Lung microvascular endothelial cell (primary cell): ENCODE measurements at regions not wholly inside any gene's neighbourhood (a gene's known extent, or its start where the extent isn't known, plus 50 kb on each side); places are given as distances from the start of the nearest gene placed in this dataset.
"Not testable (repeated sequence)": the region's sequence is repeated elsewhere in the genome, so short reads cannot be mapped to it uniquely, and the experiment has no call there.

Experiments used
- DNase-seq, 2 donors: peaks; one replicate each; pipeline versions ENCODE4 v3.0.0 to v3.0.0-alpha.2; 2010; ENCODE audit warnings: low read depth in 2 of 2

GRCh38 chr22:27609451-27609888 lies 192.1 kb downstream of the MN1 start:
- no peak for DNase-seq

GRCh38 chr22:27610164-27610563 lies 191.4 kb downstream of the MN1 start:
- DNase-seq, result not testable (repeated sequence)

GRCh38 chr22:27610863-27611786 lies 190.4 kb downstream of the MN1 start:
- DNase-seq, result no peak

GRCh38 chr22:27612115-27612514 lies 189.4 kb downstream of the MN1 start:
- no peak for DNase-seq

GRCh38 chr22:27613099-27614005 lies 188.2 kb downstream of the MN1 start:
- DNase-seq, result no peak

- DNase-seq, result no peak
Measured at GRCh38 chr22:27614006-27614649, 187.4 kb downstream of the MN1 start.

- DNase-seq, result no peak
Measured at GRCh38 chr22:27614650-27615007, 186.9 kb downstream of the MN1 start.

GRCh38 chr22:27615408-27615807 lies 186.1 kb downstream of the MN1 start:
- no peak for DNase-seq

DNA sequence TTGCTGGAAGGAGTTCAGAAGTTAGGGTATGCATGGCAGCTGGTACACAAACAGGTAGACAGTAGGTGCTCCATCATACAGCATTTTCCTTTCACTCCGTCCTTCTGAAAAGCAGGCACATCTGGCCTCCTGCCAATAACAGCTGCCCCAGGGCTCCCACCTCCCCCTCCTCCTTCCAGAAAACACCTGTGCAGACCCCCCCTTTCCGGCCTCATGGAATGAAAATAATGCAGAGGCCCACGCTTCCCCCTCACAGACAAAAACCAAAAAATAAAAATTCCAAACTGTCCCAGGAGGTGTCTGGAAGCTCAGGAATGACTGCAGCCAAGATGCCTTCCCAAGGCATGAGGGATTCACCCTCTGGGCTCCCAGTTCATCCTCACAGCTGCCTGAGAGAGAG lies 185.5 kb downstream of the MN1 start:
- no peak for DNase-seq

DNA sequence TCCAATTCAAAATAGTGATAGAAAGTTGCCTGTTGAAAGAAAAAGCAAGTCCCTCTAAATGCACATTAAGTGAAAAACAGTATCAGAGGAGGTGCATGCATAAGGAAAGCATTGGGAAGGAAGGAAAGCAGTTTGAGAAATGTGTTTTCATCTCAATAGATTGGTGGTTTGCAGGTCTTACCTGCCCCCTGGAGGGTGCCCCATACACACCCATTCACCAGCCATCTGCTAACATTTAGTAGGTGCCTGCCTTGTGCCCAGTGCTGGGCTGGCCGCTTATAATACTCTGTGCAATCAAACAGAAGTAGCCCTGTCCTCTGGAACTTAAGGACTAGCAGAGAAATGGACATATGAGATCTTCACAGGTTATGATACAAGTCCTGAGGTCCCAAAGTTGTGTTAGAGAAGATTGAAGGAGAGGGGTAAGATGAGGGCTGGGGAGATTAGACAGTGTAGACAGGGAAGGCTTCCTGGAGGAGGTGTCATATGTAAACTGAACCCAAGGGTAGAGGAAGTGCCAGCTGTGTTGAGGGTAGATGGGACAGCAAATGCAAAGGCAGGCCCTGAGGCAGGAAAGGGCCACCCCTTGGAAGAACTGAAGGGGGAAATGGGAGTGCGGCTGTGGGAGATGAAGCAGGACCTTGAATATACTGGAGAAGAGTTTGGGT lies 184.2 kb downstream of the MN1 start:
- peak in 1 of 2 donors; percentile 11 for DNase-seq

- no peak for DNase-seq
Measured at GRCh38 chr22:27620367-27621154, 181.0 kb downstream of the MN1 start.

GRCh38 chr22:27621486-27622070 lies 180.0 kb downstream of the MN1 start:
- no peak for DNase-seq

GRCh38 chr22:27624042-27624441 lies 177.5 kb downstream of the MN1 start:
- DNase-seq, result no peak

DNA sequence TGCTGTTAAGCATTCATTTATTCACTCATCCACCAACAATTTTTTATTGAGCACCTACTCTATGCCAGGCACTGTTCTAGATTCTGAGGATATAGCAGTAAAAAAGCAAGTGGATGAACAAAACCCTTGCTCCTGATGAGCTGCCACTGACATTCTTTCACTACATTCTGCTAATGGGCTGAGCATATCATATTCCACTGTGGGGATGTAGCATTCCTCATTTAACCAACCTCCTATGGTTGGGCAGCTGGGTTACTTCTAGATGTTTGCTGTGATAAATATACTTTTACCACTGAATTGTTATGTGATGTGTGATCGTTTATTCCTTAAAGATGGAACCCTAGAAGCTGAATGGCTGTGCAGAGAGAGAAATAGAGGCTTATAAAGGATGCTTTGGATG lies 176.9 kb downstream of the MN1 start:
- no peak for DNase-seq

- no peak for DNase-seq
Measured at GRCh38 chr22:27625769-27626674, 175.5 kb downstream of the MN1 start.

DNA sequence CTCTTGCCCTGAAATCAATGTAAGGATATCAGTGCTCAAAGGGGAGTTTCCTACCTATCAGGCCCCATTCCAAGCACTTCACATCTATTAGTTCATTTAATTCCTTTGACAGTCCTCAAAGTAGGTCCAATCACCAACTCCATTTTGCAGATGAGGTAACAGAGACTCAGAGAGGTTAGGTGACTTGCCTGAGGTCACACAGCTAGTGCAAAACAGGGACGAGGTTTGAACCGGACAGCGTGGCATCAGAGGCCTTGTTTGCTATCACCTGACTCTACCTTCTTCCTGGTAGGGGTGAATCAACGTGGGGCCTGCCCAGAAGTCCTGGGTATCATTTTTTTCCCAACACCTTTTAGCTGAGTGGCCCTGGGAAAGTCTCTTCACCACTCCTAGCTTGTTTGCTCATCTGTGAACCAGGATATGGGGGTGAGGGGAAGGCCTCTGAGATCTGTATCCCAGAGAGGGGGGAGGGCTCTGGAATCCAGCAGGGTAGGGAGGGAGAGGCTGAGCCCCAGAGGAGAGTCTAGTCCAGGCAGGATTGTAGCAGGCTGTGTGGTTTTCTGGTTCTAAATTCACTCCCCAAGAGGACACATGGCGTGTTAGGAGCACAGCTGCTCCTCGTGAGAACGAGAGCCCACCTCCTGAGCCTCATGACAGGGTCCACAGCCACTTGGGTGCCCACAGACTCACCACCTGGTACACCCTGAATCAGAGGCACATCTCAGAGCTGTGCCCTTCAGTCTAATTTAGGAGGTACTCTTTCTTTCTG lies 174.7 kb downstream of the MN1 start:
- no peak for DNase-seq

DNA sequence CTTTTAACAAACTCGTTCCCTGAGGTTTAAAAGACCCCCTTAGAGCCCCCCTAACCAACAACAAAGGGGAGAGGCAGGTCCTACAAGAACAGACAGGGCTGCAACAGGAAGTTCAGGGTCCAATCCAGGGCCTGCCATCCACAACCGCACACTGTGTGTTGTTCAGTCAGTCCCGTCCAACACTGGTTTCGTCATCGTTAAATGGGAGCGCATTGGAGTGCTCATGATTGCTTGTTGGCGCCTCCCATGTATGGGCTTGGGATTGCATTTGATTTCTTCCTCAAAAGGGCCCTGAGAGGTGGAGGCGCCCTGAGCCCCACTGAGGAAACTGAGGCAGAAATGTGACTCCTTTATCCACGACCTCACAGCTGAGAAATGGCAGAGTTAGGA lies 174.1 kb downstream of the MN1 start:
- DNase-seq, result peak in 1 of 2 donors; percentile 16

DNA sequence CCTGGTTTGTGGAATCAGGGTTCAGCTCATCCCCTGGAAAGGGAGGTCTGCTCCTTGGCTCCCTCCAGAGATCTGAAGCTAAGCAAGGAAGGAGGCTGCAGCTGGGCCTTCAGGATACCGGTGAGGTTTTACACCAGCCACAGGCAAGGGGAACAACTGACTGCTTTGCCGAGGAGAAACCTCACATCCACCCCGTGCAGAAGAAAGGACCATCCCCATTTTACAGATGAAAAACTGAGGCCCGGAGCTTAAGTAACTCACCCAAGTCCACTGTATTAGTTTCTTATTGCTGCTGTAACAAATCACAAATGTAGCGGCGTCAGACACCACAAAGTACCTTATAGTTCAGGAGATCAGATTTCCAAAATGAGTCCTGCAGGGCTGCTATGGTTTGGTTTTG lies 173.7 kb downstream of the MN1 start:
- DNase-seq, result no peak
